Body of pancreas (tissue), 4 donors: ENCODE measurements at regions not wholly inside any gene's neighbourhood (a gene's known extent, or its start where the extent isn't known, plus 50 kb on each side); places are given as distances from the start of the nearest gene placed in this dataset.

Experiments used
- POLR2A ChIP-seq, 3 donors: fragments of 450-650 bp; IDR thresholded peaks; one replicate each; pipeline ENCODE4 v1.6.1; 2016; ENCODE audit warnings: antibody characterized with exemption in 3 of 3, mild to moderate bottlenecking in 2 of 3
- TF ChIP-seq, protein P1 (sequence below), 7 experiments: fragments of 450-650 bp in 4 of 7; fragments of 200-600 bp in 3 of 7; sonication (generic) in 3 of 7; IDR thresholded peaks; one replicate each; pipeline ENCODE4 v1.5.1; 2016 to 2019; ENCODE audit warnings: antibody characterized with exemption in 7 of 7

DNA sequence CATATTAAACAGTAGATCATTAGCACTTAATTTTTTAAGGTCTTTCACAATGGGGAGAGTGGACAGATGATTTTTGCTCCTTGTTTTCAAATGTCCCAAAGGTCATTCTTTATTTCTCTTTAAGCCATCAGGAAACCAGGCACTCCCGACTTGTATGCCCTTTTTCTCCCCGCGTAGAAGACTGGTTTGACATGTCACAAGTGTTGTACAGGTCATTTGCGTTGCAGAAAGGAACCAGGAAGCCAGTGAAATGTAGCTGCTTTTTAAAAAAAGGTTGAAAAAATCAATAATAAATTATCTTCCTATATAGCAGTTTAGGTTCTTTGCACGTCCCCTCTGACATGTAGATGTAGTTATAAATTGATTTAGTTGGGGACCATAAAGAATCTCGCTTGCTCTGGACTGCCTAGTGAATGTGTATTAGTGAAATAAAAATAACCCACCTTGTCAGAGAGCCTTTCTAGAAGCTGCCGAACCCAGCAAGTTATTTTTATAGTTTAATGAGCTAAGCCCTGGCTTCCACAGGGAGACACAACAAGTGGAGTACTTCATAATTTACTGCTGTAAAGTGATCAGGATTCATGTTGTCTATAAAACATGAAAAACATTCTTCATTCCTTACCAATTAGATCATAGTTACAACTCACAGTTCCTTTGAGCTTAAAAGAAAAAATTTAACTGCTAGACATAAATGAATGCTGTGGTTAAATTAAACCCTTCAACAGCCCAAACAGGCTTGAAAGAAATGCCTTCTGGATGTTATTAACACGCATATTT, 404.6 kb downstream of the CSNK1G3 start:
- TF ChIP-seq, protein P1, sequence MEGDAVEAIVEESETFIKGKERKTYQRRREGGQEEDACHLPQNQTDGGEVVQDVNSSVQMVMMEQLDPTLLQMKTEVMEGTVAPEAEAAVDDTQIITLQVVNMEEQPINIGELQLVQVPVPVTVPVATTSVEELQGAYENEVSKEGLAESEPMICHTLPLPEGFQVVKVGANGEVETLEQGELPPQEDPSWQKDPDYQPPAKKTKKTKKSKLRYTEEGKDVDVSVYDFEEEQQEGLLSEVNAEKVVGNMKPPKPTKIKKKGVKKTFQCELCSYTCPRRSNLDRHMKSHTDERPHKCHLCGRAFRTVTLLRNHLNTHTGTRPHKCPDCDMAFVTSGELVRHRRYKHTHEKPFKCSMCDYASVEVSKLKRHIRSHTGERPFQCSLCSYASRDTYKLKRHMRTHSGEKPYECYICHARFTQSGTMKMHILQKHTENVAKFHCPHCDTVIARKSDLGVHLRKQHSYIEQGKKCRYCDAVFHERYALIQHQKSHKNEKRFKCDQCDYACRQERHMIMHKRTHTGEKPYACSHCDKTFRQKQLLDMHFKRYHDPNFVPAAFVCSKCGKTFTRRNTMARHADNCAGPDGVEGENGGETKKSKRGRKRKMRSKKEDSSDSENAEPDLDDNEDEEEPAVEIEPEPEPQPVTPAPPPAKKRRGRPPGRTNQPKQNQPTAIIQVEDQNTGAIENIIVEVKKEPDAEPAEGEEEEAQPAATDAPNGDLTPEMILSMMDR (IDR thresholded peaks at IDR 0.05) = no peak
- TF ChIP-seq POLR2A (IDR thresholded peaks at IDR 0.05) = no peak
